ENCODE measurements at regions not wholly inside any gene's neighbourhood (a gene's known extent, or its start where the extent isn't known, plus 50 kb on each side); places are given as distances from the start of the nearest gene placed in this dataset.

- no peak for TF ChIP-seq CTCF (IDR thresholded peaks at IDR 0.05)
- TF ChIP-seq NFIC (IDR thresholded peaks at IDR 0.05; ENCODE audit: borderline replicate concordance): no peak
- no peak for TF ChIP-seq JUND (IDR thresholded peaks at IDR 0.05)
Observed at GRCh38 chr2:139281124-139281523, 500.9 kb upstream of the NXPH2 start.

Measured in SK-N-SH (cell line).